ENCODE measurements at regions not wholly inside any gene's neighbourhood (a gene's known extent, or its start where the extent isn't known, plus 50 kb on each side); places are given as distances from the start of the nearest gene placed in this dataset.

DNA sequence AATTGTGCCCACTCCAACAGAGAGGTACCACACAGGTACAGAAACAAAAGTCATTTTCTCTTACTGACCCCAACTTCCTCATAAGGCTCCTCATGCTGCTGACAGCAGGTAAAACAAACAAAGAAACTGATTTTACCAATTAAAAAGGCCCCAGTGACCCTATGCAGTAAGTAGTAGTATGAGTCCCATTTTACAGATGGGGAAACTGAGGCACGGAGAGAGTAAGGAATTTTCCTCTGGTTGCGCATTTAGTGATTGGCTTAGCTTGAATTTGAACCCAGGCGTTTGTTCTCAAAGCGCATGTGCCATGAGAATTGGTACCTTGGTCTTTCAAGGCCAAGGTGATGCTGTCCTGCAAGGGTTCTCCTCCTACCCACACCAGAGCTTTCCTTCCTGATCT lies 66.1 kb upstream of the ZBTB40 start:
- no peak overlapping the region for H3K4me3 ChIP-seq
- no peaks in the 10 kb centered on the region for H3K9me2 ChIP-seq (ENCODE audit: insufficient read depth)
- no peaks in the 10 kb centered on the region for H3K9me3 ChIP-seq (ENCODE audit: insufficient read depth, low read depth)
- intact Hi-C loops (cut with micrococcal nuclease; ENCODE audit: unreplicated experiment): no loop called here
- peaks cover 6% of the 10 kb centered on the region for H3K4me1 ChIP-seq (replicated peaks; ENCODE audit: insufficient read depth)
- POLR2A ChIA-PET (ENCODE audit: unreplicated experiment): no interaction called here
- H3F3A ChIP-seq (ENCODE audit: insufficient read depth, low read depth): no peaks in the 10 kb centered on the region
- no peaks in the 10 kb centered on the region for H3K36me3 ChIP-seq (ENCODE audit: low read depth)
- no TSS peak for BruUV-seq (replicated peaks)
- no peak overlapping the region for H3K27ac ChIP-seq
- no peak overlapping the region for H3K4me2 ChIP-seq
- CTCF ChIA-PET: no interaction called here
- H3K27me3 ChIP-seq (ENCODE audit: insufficient read depth, low read depth): no peaks in the 10 kb centered on the region
- TF ChIP-seq, protein P1, sequence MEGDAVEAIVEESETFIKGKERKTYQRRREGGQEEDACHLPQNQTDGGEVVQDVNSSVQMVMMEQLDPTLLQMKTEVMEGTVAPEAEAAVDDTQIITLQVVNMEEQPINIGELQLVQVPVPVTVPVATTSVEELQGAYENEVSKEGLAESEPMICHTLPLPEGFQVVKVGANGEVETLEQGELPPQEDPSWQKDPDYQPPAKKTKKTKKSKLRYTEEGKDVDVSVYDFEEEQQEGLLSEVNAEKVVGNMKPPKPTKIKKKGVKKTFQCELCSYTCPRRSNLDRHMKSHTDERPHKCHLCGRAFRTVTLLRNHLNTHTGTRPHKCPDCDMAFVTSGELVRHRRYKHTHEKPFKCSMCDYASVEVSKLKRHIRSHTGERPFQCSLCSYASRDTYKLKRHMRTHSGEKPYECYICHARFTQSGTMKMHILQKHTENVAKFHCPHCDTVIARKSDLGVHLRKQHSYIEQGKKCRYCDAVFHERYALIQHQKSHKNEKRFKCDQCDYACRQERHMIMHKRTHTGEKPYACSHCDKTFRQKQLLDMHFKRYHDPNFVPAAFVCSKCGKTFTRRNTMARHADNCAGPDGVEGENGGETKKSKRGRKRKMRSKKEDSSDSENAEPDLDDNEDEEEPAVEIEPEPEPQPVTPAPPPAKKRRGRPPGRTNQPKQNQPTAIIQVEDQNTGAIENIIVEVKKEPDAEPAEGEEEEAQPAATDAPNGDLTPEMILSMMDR (conservative IDR thresholded peaks at IDR 0.05): no peak
- TF ChIP-seq EZH2 (IDR thresholded peaks at IDR 0.05; ENCODE audit: low read depth): no peak
- H2AFZ ChIP-seq: no peak overlapping the region
- no peak for DNase-seq
- no peaks in the 10 kb centered on the region for H3K79me2 ChIP-seq (ENCODE audit: low read depth)
- no peaks in the 10 kb centered on the region for H4K20me1 ChIP-seq (ENCODE audit: insufficient read depth)

DNA sequence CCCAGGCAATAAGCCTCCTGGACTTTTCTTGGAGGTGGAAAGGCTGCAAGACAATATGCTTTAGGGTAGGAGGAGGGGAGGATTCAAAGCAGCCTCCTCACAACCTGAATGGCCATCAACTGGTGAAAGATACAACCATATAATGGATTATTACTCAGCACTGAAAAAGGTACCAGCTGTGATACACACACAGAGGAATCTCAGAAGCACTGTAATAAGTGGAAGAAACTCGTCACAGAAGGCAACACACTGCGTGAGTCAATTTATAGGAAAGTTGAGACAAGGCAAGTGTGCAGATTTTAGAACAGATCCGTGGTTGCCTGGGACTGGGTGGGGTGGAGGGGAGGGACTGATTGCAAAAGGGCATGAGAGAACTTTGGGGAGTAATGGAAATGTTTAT lies 64.9 kb upstream of the ZBTB40 start:
- H3K4me3 ChIP-seq: no peak overlapping the region
- H3K9me3 ChIP-seq (ENCODE audit: insufficient read depth, low read depth): no peaks in the 10 kb centered on the region
- H3K79me2 ChIP-seq (ENCODE audit: low read depth): no peaks in the 10 kb centered on the region
- H3K4me2 ChIP-seq: no peak overlapping the region
- BruUV-seq (replicated peaks): no TSS peak
- no peaks in the 10 kb centered on the region for H3F3A ChIP-seq (ENCODE audit: insufficient read depth, low read depth)
- no peak overlapping the region for H2AFZ ChIP-seq
- no peaks in the 10 kb centered on the region for H4K20me1 ChIP-seq (ENCODE audit: insufficient read depth)
- intact Hi-C loops (cut with micrococcal nuclease; ENCODE audit: unreplicated experiment): no loop called here
- no peaks in the 10 kb centered on the region for H3K27me3 ChIP-seq (ENCODE audit: insufficient read depth, low read depth)
- H3K27ac ChIP-seq: no peak overlapping the region
- no peak for DNase-seq
- no peaks in the 10 kb centered on the region for H3K36me3 ChIP-seq (ENCODE audit: low read depth)
- no peaks in the 10 kb centered on the region for H3K4me1 ChIP-seq (replicated peaks; ENCODE audit: insufficient read depth)
- ChIA-PET POLR2A (ENCODE audit: unreplicated experiment) (interaction anchor here (0.6 kb wide), 1 partner anchor 405 kb away, joined by 7 read pairs; no protein-coding TSS in a partner anchor), CTCF (no interaction called here)
- no peaks in the 10 kb centered on the region for H3K9me2 ChIP-seq (ENCODE audit: insufficient read depth)
- no peak for TF ChIP-seq EZH2 (IDR thresholded peaks at IDR 0.05; ENCODE audit: low read depth)
- TF ChIP-seq, protein P1 (conservative IDR thresholded peaks at IDR 0.05): no peak

DNA sequence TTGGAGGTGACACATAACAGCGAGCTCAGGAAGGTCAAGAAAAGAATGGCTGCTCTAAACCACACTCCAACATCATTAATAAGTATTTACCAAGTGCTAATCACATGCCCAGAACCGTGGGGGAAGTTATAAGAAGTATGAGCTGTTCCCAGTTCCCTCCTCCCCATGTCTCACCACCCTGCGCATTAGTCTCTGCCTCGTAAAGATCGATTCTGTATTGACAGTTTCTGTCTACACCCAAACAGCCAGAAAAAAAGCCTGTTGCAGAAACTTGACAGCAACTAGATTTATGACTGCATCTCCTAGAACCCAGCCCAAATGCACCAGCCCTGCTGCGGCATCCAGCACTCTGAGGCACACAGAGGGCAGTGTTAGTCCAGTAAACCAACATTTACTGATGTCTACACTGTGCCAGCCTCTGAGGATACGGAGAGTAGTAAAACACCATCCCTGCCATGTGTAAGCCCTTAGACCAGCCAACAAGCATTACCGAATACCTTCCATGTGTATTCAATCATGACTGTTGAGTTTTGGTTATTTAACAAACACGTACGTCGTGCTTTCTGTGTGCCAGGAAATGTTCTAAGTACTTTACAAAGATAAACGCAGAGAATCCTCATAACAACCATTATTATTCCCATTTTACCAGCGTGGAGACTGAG lies 63.6 kb upstream of the ZBTB40 start:
- Histone ChIP-seq H3K9me2 (ENCODE audit: insufficient read depth) (no peaks in the 10 kb centered on the region), H4K20me1 (ENCODE audit: insufficient read depth) (no peaks in the 10 kb centered on the region), H3K9me3 (ENCODE audit: insufficient read depth, low read depth) (no peaks in the 10 kb centered on the region), H3K79me2 (ENCODE audit: low read depth) (no peaks in the 10 kb centered on the region), H3K36me3 (ENCODE audit: low read depth) (no peaks in the 10 kb centered on the region), H3F3A (ENCODE audit: insufficient read depth, low read depth) (no peaks in the 10 kb centered on the region), H2AFZ (no peak overlapping the region), H3K4me2 (no peak overlapping the region), H3K27ac (no peak overlapping the region), H3K4me3 (no peak overlapping the region), H3K27me3 (ENCODE audit: insufficient read depth, low read depth) (no peaks in the 10 kb centered on the region), H3K4me1 (replicated peaks; ENCODE audit: insufficient read depth) (no peaks in the 10 kb centered on the region)
- intact Hi-C loops (cut with micrococcal nuclease; ENCODE audit: unreplicated experiment): no loop called here
- TF ChIP-seq, protein P1 (conservative IDR thresholded peaks at IDR 0.05): no peak
- TF ChIP-seq EZH2 (IDR thresholded peaks at IDR 0.05; ENCODE audit: low read depth): no peak
- no TSS peak for BruUV-seq (replicated peaks)
- ChIA-PET CTCF (no interaction called here), POLR2A (ENCODE audit: unreplicated experiment) (no interaction called here)
- no peak for DNase-seq

All from PC-9 (cell line).